Trophoblast cell (in vitro differentiated cells and primary cell): ENCODE measurements at regions not wholly inside any gene's neighbourhood (a gene's known extent, or its start where the extent isn't known, plus 50 kb on each side); places are given as distances from the start of the nearest gene placed in this dataset.

Experiments
- DNase-seq, 2 donors: peaks; one replicate each; pipeline ENCODE4 v3.0.0-alpha.2; 2016
- H2AFZ ChIP-seq: 2 replicates; pipeline ENCODE4 v1.6.1; 2013; ENCODE audit warnings: low read length, moderate library complexity, mild to moderate bottlenecking; ENCODE audit not compliant: insufficient read depth, poor library complexity
- H2AK5ac ChIP-seq: 2 replicates; pipeline ENCODE4 v1.6.1; 2013; ENCODE audit warnings: mild to moderate bottlenecking, low read length
- H2BK120ac ChIP-seq: 2 replicates; pipeline ENCODE4 v1.6.1; 2013; ENCODE audit warnings: low read length, mild to moderate bottlenecking, moderate library complexity; ENCODE audit not compliant: insufficient read depth, poor library complexity
- H2BK12ac ChIP-seq: 2 replicates; pipeline ENCODE4 v1.6.1; 2013; ENCODE audit warnings: mild to moderate bottlenecking, low read length, moderate library complexity
- H2BK5ac ChIP-seq: 2 replicates; pipeline ENCODE4 v1.6.1; 2013; ENCODE audit warnings: low read length, low read depth, moderate library complexity, mild to moderate bottlenecking; ENCODE audit not compliant: poor library complexity
- H3K14ac ChIP-seq: 2 replicates; pipeline ENCODE4 v1.6.1; 2013; ENCODE audit warnings: mild to moderate bottlenecking, low read length
- H3K18ac ChIP-seq: 2 replicates; pipeline ENCODE4 v1.6.1; 2013; ENCODE audit warnings: mild to moderate bottlenecking, low read length
- H3K23ac ChIP-seq: 2 replicates; pipeline ENCODE4 v1.6.1; 2013; ENCODE audit warnings: low read length
- H3K27ac ChIP-seq: 2 replicates; pipeline ENCODE4 v1.5.1; 2013; ENCODE audit warnings: low read depth, mild to moderate bottlenecking, inconsistent platforms, low read length, moderate library complexity
- H3K27me3 ChIP-seq: 2 replicates; pipeline ENCODE4 v1.6.1; 2013; ENCODE audit warnings: inconsistent platforms, mild to moderate bottlenecking, low read length, moderate library complexity; ENCODE audit not compliant: insufficient read depth
- H3K36me3 ChIP-seq, 2 experiments: 1 replicate in 1 of 2; 2 replicates in 1 of 2; pipeline ENCODE4 v1.6.1; 2013; ENCODE audit warnings: low read length in 2 of 2, mild to moderate bottlenecking in 2 of 2, moderate library complexity in 1 of 2; ENCODE audit not compliant: insufficient read depth in 2 of 2, control insufficient read depth in 1 of 2
- H3K4ac ChIP-seq: 2 replicates; pipeline ENCODE4 v1.6.1; 2013; ENCODE audit warnings: low read depth, mild to moderate bottlenecking, low read length, moderate library complexity
- H3K4me1 ChIP-seq, 2 experiments: 1 replicate in 1 of 2; 2 replicates in 1 of 2; pipeline ENCODE4 v1.6.1; 2013; ENCODE audit warnings: low read length in 2 of 2, mild to moderate bottlenecking in 2 of 2, moderate library complexity in 1 of 2; ENCODE audit not compliant: insufficient read depth in 2 of 2, control insufficient read depth in 1 of 2
- H3K4me2 ChIP-seq: 2 replicates; pipeline ENCODE4 v1.6.1; 2013; ENCODE audit warnings: inconsistent platforms, mild to moderate bottlenecking, low read length, moderate library complexity
- H3K4me3 ChIP-seq: 2 replicates; pipeline ENCODE4 v1.5.1; 2013; ENCODE audit warnings: mild to moderate bottlenecking, low read depth, low read length, inconsistent platforms
- H3K79me1 ChIP-seq: one replicate; pipeline ENCODE4 v1.6.1; 2013; ENCODE audit warnings: low read length
- H3K79me2 ChIP-seq: 2 replicates; pipeline ENCODE4 v1.6.1; 2013; ENCODE audit warnings: low read length, mild to moderate bottlenecking; ENCODE audit not compliant: control insufficient read depth, insufficient read depth, poor library complexity
- H3K9ac ChIP-seq: 2 replicates; pipeline ENCODE4 v1.6.1; 2013; ENCODE audit warnings: mild to moderate bottlenecking, low read length
- H3K9me3 ChIP-seq: 2 replicates; pipeline ENCODE4 v1.6.1; 2013; ENCODE audit warnings: low read depth, mild to moderate bottlenecking, control low read depth, inconsistent platforms, low read length; ENCODE audit not compliant: insufficient read depth
- H4K12ac ChIP-seq: 2 replicates; pipeline ENCODE4 v1.6.1; 2013; ENCODE audit warnings: low read depth, mild to moderate bottlenecking, low read length, moderate library complexity
- H4K8ac ChIP-seq: 2 replicates; pipeline ENCODE4 v1.6.1; 2013; ENCODE audit warnings: low read depth, mild to moderate bottlenecking, low read length, moderate library complexity
- H4K91ac ChIP-seq: one replicate; pipeline ENCODE4 v1.6.1; 2013; ENCODE audit warnings: low read depth, mild to moderate bottlenecking, low read length, moderate library complexity
- WGBS: extraction: QIAGEN DNeasy Blood & Tissue Kit; methylation state at CpG from one replicate; pipeline ENCODE4 v1.1.7; 2013; ENCODE audit warnings: missing lambda C conversion rate; ENCODE audit not compliant: insufficient read length, insufficient coverage; ENCODE audit errors: extremely low coverage; 5-methylcytosine and 5-hydroxymethylcytosine counted together

GRCh38 chr10:78390817-78391216, 357.2 kb downstream of the RPS24 start:
- Histone ChIP-seq H3K4ac (no peak overlapping the region), H3K9ac (no peak overlapping the region), H3K27me3 (no peaks in the 10 kb centered on the region), H3K18ac (no peak overlapping the region), H3K36me3 (no peaks in the 10 kb centered on the region), H3K79me2 (no peaks in the 10 kb centered on the region), H4K8ac (no peak overlapping the region), H4K12ac (no peak overlapping the region), H3K79me1 (no peaks in the 10 kb centered on the region), H2BK12ac (no peak overlapping the region), H3K27ac (no peak overlapping the region), H3K14ac (no peak overlapping the region), H2BK5ac (no peak overlapping the region), H4K91ac (no peak overlapping the region), H3K9me3 (no peaks in the 10 kb centered on the region), H3K23ac (no peak overlapping the region), H3K4me3 (no peak overlapping the region), H2BK120ac (no peak overlapping the region), H3K4me1 (peaks cover 0 to 3% of the 10 kb centered on the region in 2 experiments), H3K4me2 (no peak overlapping the region), H2AK5ac (no peak overlapping the region), H2AFZ (no peak overlapping the region)
- no peak for DNase-seq
- WGBS = no CpG with 5 or more reads among the region's 5 CpGs

- H3K4me2 ChIP-seq = no peak overlapping the region
- H2AFZ ChIP-seq = no peak overlapping the region
- H3K27ac ChIP-seq = no peak overlapping the region
Measured at GRCh38 chr10:78391585-78391984, 357.9 kb downstream of the RPS24 start.

GRCh38 chr10:78392197-78392596, 358.5 kb downstream of the RPS24 start:
- Histone ChIP-seq H4K12ac (no peak overlapping the region), H3K27me3 (no peaks in the 10 kb centered on the region), H3K9ac (no peak overlapping the region), H3K23ac (no peak overlapping the region), H4K8ac (no peak overlapping the region), H2BK12ac (no peak overlapping the region), H2AK5ac (no peak overlapping the region), H2AFZ (no peak overlapping the region), H3K36me3 (no peaks in the 10 kb centered on the region), H3K4me3 (no peak overlapping the region), H3K18ac (no peak overlapping the region), H4K91ac (no peak overlapping the region), H3K27ac (no peak overlapping the region), H3K4me1 (peaks cover 0 to 3% of the 10 kb centered on the region in 2 experiments), H2BK120ac (no peak overlapping the region), H3K79me2 (no peaks in the 10 kb centered on the region), H3K9me3 (no peaks in the 10 kb centered on the region), H2BK5ac (no peak overlapping the region), H3K79me1 (no peaks in the 10 kb centered on the region), H3K4ac (no peak overlapping the region), H3K4me2 (no peak overlapping the region), H3K14ac (no peak overlapping the region)
- WGBS = no CpG with 5 or more reads among the region's 2 CpGs
- no peak for DNase-seq

More at GRCh38 chr10:78391585-78391984, 357.9 kb downstream of the RPS24 start:
- H3K9me3 ChIP-seq = no peaks in the 10 kb centered on the region
- no peaks in the 10 kb centered on the region for H3K27me3 ChIP-seq
- H4K12ac ChIP-seq = no peak overlapping the region
- no peak overlapping the region for H3K9ac ChIP-seq
- no peak overlapping the region for H2BK12ac ChIP-seq
- no peak for DNase-seq
- no peak overlapping the region for H3K4me3 ChIP-seq
- H3K79me2 ChIP-seq = no peaks in the 10 kb centered on the region
- no peak overlapping the region for H2BK5ac ChIP-seq
- H3K23ac ChIP-seq = no peak overlapping the region
- no CpG with 5 or more reads among the region's 7 CpGs for WGBS
- H2BK120ac ChIP-seq = no peak overlapping the region
- peaks cover 0 to 3% of the 10 kb centered on the region in 2 experiments for H3K4me1 ChIP-seq
- H3K79me1 ChIP-seq = no peaks in the 10 kb centered on the region
- no peak overlapping the region for H3K14ac ChIP-seq
- H3K18ac ChIP-seq = no peak overlapping the region
- H4K91ac ChIP-seq = no peak overlapping the region
- no peak overlapping the region for H2AK5ac ChIP-seq
- H3K36me3 ChIP-seq = no peaks in the 10 kb centered on the region
- H4K8ac ChIP-seq = no peak overlapping the region
- H3K4ac ChIP-seq = no peak overlapping the region

- Histone ChIP-seq H3K79me2 (no peaks in the 10 kb centered on the region), H3K9me3 (no peaks in the 10 kb centered on the region), H3K14ac (no peak overlapping the region), H2BK120ac (no peak overlapping the region), H2AFZ (no peak overlapping the region), H3K27me3 (no peaks in the 10 kb centered on the region), H2AK5ac (no peak overlapping the region), H4K8ac (no peak overlapping the region), H3K4me2 (no peak overlapping the region), H3K4me1 (peaks cover 0 to 3% of the 10 kb centered on the region in 2 experiments), H3K23ac (no peak overlapping the region), H4K12ac (no peak overlapping the region), H3K79me1 (no peaks in the 10 kb centered on the region), H2BK5ac (no peak overlapping the region), H3K36me3 (no peaks in the 10 kb centered on the region), H3K4ac (no peak overlapping the region), H3K9ac (no peak overlapping the region), H3K18ac (no peak overlapping the region), H2BK12ac (no peak overlapping the region), H3K27ac (no peak overlapping the region), H3K4me3 (no peak overlapping the region), H4K91ac (no peak overlapping the region)
- no peak for DNase-seq
Measured at GRCh38 chr10:78393094-78393493, 359.4 kb downstream of the RPS24 start.
